ENCODE measurements at regions not wholly inside any gene's neighbourhood (a gene's known extent, or its start where the extent isn't known, plus 50 kb on each side); places are given as distances from the start of the nearest gene placed in this dataset.

- ChIA-PET CTCF (no interaction called here), POLR2A (no interaction called here)
- no peak overlapping the region for H3K4me3 ChIP-seq (ENCODE audit: low read depth in 2 of 2, low read length in 2 of 2)
- H3K4me1 ChIP-seq (ENCODE audit: control insufficient read depth, insufficient read depth, low read length) = 0 out of 2 replicates have a peak, but pooled peaks cover 4% of the 10 kb centered on the region
- in situ Hi-C loops (cut with HindIII; ENCODE audit: low pct_unique_long_range_greater_than_20kb, low sequenced_read_pairs) (no loop called here), intact Hi-C loops (cut with micrococcal nuclease; ENCODE audit: unreplicated experiment) (no loop called here)
- no peaks in the 10 kb centered on the region for H3K9me3 ChIP-seq (ENCODE audit: control insufficient read depth, insufficient read depth, low read depth, low read length)
- no peaks in the 10 kb centered on the region for H3K36me3 ChIP-seq (ENCODE audit: control insufficient read depth, insufficient read depth, low read length)
- peaks cover 2% of the 10 kb centered on the region; the same call in 1 of the 2 replicates for H3K27me3 ChIP-seq (ENCODE audit: control insufficient read depth, insufficient read depth, low read length)
- DNase-seq (ENCODE audit: low read depth, low spot score) = no peak
- no TSS peak for BruUV-seq (replicated peaks)
- no peak for ATAC-seq
- H3K27ac ChIP-seq (ENCODE audit: low read length) = no peak overlapping the region
- no peak for TF ChIP-seq REST (IDR thresholded peaks at IDR 0.05; ENCODE audit: insufficient read depth in 1 of 2, low read depth in 2 of 2, low read length in 1 of 2)
- TF ChIP-seq SIN3A (IDR thresholded peaks at IDR 0.05; ENCODE audit: borderline replicate concordance, insufficient read depth, low read depth, low read length) = no peak
- TF ChIP-seq CTCF (IDR thresholded peaks at IDR 0.05) = no peak
- no peak for TF ChIP-seq TCF7L2 (IDR thresholded peaks at IDR 0.05; ENCODE audit: low read depth, low read length)
- no peak for TF ChIP-seq POLR2AphosphoS5 (IDR thresholded peaks at IDR 0.05; ENCODE audit: low read depth, low read length)
Measured at GRCh38 chr10:120014031-120014430, 121.5 kb downstream of the SEC23IP start.

- no peak for ATAC-seq
- H3K4me1 ChIP-seq (ENCODE audit: control insufficient read depth, insufficient read depth, low read length) = 0 out of 2 replicates have a peak, but pooled peaks cover 4% of the 10 kb centered on the region
- intact Hi-C loops (cut with micrococcal nuclease; ENCODE audit: unreplicated experiment) = no loop called here
- peaks cover 2% of the 10 kb centered on the region for H3K27me3 ChIP-seq (ENCODE audit: control insufficient read depth, insufficient read depth, low read length)
- H3K36me3 ChIP-seq (ENCODE audit: control insufficient read depth, insufficient read depth, low read length) = no peaks in the 10 kb centered on the region
- CTCF ChIA-PET = no interaction called here
- H3K27ac ChIP-seq (ENCODE audit: low read length) = no peak overlapping the region
- BruUV-seq (replicated peaks) = no TSS peak
- no peak for DNase-seq (ENCODE audit: low read depth, low spot score)
- POLR2A ChIA-PET = no interaction called here
- H3K9me3 ChIP-seq (ENCODE audit: control insufficient read depth, insufficient read depth, low read depth, low read length) = no peaks in the 10 kb centered on the region
- TF ChIP-seq POLR2AphosphoS5 (IDR thresholded peaks at IDR 0.05; ENCODE audit: low read depth, low read length) = no peak
- TF ChIP-seq REST (IDR thresholded peaks at IDR 0.05; ENCODE audit: insufficient read depth in 1 of 2, low read depth in 2 of 2, low read length in 1 of 2) = no peak
- TF ChIP-seq CTCF (IDR thresholded peaks at IDR 0.05) = no peak
- no peak for TF ChIP-seq SIN3A (IDR thresholded peaks at IDR 0.05; ENCODE audit: borderline replicate concordance, insufficient read depth, low read depth, low read length)
- TF ChIP-seq TCF7L2 (IDR thresholded peaks at IDR 0.05; ENCODE audit: low read depth, low read length) = no peak
- in situ Hi-C loops (cut with HindIII; ENCODE audit: low pct_unique_long_range_greater_than_20kb, low sequenced_read_pairs) = no loop called here
- H3K4me3 ChIP-seq (ENCODE audit: low read depth in 2 of 2, low read length in 2 of 2) = no peak overlapping the region
Measured at GRCh38 chr10:120015064-120015463, 122.5 kb downstream of the SEC23IP start.
